Mesodermal cell (in vitro differentiated cells): ENCODE measurements at regions not wholly inside any gene's neighbourhood (a gene's known extent, or its start where the extent isn't known, plus 50 kb on each side); places are given as distances from the start of the nearest gene placed in this dataset.
"Not testable (repeated sequence)": the region's sequence is repeated elsewhere in the genome, so short reads cannot be mapped to it uniquely, and the experiment has no call there.

Experiments
- H3K27ac ChIP-seq: 2 replicates; pipeline ENCODE4 v1.7.0; 2013; ENCODE audit warnings: mild to moderate bottlenecking, low read depth, low read length, moderate library complexity; ENCODE audit not compliant: severe bottlenecking
- H3K36me3 ChIP-seq: 2 replicates; pipeline ENCODE4 v1.7.1; 2013; ENCODE audit warnings: mild to moderate bottlenecking, low read length, moderate library complexity; ENCODE audit not compliant: control insufficient read depth, insufficient read depth
- H3K4me1 ChIP-seq: one replicate; pipeline ENCODE4 v1.7.1; 2013; ENCODE audit warnings: mild to moderate bottlenecking, low read length; ENCODE audit not compliant: insufficient read depth, control insufficient read depth, poor library complexity, severe bottlenecking
- H3K4me3 ChIP-seq: 2 replicates; pipeline ENCODE4 v1.7.0; 2013; ENCODE audit warnings: low read length, control low read depth, mild to moderate bottlenecking; ENCODE audit not compliant: insufficient read depth, poor library complexity, severe bottlenecking; ENCODE audit errors: extremely low read depth
- H3K9me3 ChIP-seq: 2 replicates; pipeline ENCODE4 v1.7.1; 2013; ENCODE audit warnings: mild to moderate bottlenecking, low read length, moderate library complexity; ENCODE audit not compliant: control insufficient read depth
- WGBS, 2 experiments: methylation state at CpG; one replicate each; pipeline ENCODE4 v1.1.5; 2013; ENCODE audit warnings: missing lambda C conversion rate in 2 of 2; ENCODE audit not compliant: insufficient coverage in 2 of 2; 5-methylcytosine and 5-hydroxymethylcytosine counted together

GRCh38 chr4:134490863-134491262 lies 289.3 kb upstream of the PABPC4L start:
- no CpG with 5 or more reads among the region's 1 CpG for WGBS, 2 experiments
- Histone ChIP-seq H3K36me3 (no peaks in the 10 kb centered on the region), H3K4me3 (no peak overlapping the region), H3K4me1 (no peaks in the 10 kb centered on the region), H3K27ac (no peak overlapping the region), H3K9me3 (no peaks in the 10 kb centered on the region)

DNA sequence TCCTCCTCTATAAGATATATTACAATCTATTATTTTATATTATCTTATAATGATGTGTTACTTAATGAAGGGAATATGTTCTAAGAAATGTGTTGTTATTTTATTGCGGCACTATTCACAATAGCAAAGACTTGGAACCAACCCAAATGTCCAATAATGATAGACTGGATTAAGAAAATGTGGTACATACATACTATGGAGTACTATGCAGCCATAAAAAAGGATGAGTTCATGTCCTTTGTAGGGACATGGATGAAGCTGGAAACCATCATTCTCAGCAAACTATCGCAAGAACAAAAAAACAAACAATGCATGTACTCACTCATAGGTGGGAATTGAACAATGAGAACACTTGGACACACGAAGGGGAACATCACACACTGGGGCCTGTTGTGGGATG lies 281.9 kb upstream of the PABPC4L start:
- no CpG with 5 or more reads among the region's 3 CpGs for WGBS, 2 experiments
- H3K4me3 ChIP-seq, H3K36me3 ChIP-seq, H3K4me1 ChIP-seq, H3K27ac ChIP-seq, H3K9me3 ChIP-seq: not testable (repeated sequence)

GRCh38 chr4:134471569-134471968 lies 270.0 kb upstream of the PABPC4L start:
- Histone ChIP-seq H3K27ac (no peak overlapping the region), H3K36me3 (no peaks in the 10 kb centered on the region), H3K4me1 (no peaks in the 10 kb centered on the region), H3K9me3 (no peaks in the 10 kb centered on the region), H3K4me3 (no peak overlapping the region)
- WGBS, 2 experiments, result no CpG with 5 or more reads among the region's 1 CpG

DNA sequence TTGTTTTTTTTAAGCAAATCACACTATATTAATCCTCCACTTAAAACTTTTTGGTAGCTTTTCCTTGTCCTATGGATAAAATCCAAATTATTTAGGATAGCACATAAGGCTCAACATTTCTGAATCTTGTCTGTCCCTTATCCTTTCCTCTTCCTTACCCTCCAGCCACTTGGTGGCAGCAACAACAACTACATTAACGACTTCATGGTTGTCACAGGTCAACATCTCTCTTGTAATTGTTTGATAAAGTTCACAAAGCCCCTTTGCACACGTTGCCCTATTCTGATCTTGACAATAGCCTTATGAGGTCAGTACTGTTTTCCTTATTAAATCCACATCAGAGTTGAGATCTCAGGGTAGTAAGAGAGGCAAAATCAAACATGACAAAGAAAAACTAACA lies 269.0 kb upstream of the PABPC4L start:
- no peaks in the 10 kb centered on the region for H3K4me1 ChIP-seq
- H3K36me3 ChIP-seq, result no peaks in the 10 kb centered on the region
- H3K4me3 ChIP-seq, result no peak overlapping the region
- WGBS, 2 experiments, result no CpG with 5 or more reads among the region's 2 CpGs
- H3K27ac ChIP-seq, result no peak overlapping the region
- no peaks in the 10 kb centered on the region for H3K9me3 ChIP-seq

- Histone ChIP-seq H3K4me3 (no peak overlapping the region), H3K36me3 (no peaks in the 10 kb centered on the region), H3K4me1 (no peaks in the 10 kb centered on the region)
Measured at GRCh38 chr4:134465417-134465816, 263.8 kb upstream of the PABPC4L start.

GRCh38 chr4:134463771-134464170 lies 262.2 kb upstream of the PABPC4L start:
- Histone ChIP-seq H3K4me1 (no peaks in the 10 kb centered on the region), H3K27ac (no peak overlapping the region), H3K4me3 (no peak overlapping the region), H3K36me3 (no peaks in the 10 kb centered on the region), H3K9me3 (no peaks in the 10 kb centered on the region)
- 95 to 96% methylated on average over 2 to 3 of the region's 5 CpGs for WGBS, 2 experiments

More at GRCh38 chr4:134465417-134465816, 263.8 kb upstream of the PABPC4L start:
- H3K27ac ChIP-seq, result no peak overlapping the region
- no peaks in the 10 kb centered on the region for H3K9me3 ChIP-seq

GRCh38 chr4:134426821-134427220 lies 225.2 kb upstream of the PABPC4L start:
- Histone ChIP-seq H3K9me3 (no peaks in the 10 kb centered on the region), H3K36me3 (no peaks in the 10 kb centered on the region), H3K27ac (no peak overlapping the region), H3K4me1 (no peaks in the 10 kb centered on the region), H3K4me3 (no peak overlapping the region)
- no CpG with 5 or more reads among the region's 1 CpG for WGBS, 2 experiments

DNA sequence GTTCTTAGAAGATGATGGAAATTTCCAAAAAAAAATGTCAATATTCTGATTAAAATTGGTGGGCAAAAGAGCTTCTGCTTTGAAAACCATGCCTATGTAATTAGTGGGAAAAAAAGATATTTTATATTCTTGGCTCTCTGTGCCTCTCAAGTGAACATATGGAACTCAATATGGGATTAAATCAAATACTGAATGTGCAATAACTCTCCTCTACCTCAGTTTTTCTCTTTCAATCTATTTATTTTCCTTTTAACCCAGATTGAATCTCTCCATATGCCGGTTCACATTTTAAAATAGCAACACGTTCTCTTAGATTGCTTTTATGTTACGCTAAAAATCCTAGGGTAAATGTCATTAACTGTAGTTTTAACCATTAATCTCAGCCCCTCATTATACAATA lies 224.2 kb upstream of the PABPC4L start:
- Histone ChIP-seq H3K27ac (no peak overlapping the region), H3K4me1 (no peaks in the 10 kb centered on the region), H3K4me3 (no peak overlapping the region), H3K9me3 (no peaks in the 10 kb centered on the region), H3K36me3 (no peaks in the 10 kb centered on the region)
- 0% methylated on average over 1 of the region's 3 CpGs; no CpG with 5 or more reads in 1 of the 2 experiments for WGBS, 2 experiments

DNA sequence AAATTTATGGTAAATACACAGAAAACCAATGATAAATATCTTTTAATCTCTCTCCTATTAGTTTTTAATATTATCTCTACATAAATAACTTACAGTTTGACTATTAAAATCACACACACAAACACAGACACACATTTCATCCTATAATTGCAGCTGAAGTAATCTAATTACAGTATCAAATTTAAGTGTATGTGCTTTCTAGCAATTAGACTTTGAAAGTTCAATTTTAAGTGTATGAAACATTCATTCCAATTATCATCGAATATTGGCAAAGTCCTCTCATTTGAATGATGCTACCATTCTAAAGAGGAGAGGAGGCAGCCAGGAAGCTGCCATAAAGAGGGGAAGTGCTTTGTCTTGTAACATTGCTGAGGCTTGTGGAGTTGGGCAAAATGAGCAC lies 221.2 kb upstream of the PABPC4L start:
- no peak overlapping the region for H3K27ac ChIP-seq
- no peaks in the 10 kb centered on the region for H3K9me3 ChIP-seq
- no peaks in the 10 kb centered on the region for H3K4me1 ChIP-seq
- H3K4me3 ChIP-seq, result no peak overlapping the region
- H3K36me3 ChIP-seq, result no peaks in the 10 kb centered on the region
- no CpG with 5 or more reads among the region's 1 CpG for WGBS, 2 experiments

DNA sequence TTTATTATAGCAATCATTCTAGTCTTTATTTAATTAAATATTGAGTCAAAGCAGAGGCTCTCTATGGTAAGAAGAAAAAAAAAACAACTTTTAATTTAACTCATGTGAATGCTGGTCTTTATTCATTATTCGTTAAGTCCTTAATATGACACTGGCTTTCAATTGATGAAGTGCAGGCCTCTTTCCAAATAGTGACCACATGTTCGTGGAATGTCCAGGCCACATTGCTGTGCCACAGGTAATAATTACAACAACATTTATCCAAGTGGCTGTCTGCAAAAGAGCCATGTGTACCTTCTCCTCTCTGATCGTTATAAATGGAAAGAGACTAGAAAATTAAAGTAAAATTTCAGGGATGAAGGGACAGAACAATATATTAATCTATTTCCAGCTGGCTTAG lies 220.1 kb upstream of the PABPC4L start:
- Histone ChIP-seq H3K4me1 (no peaks in the 10 kb centered on the region), H3K36me3 (no peaks in the 10 kb centered on the region), H3K27ac (no peak overlapping the region), H3K9me3 (no peaks in the 10 kb centered on the region), H3K4me3 (no peak overlapping the region)
- WGBS, 2 experiments, result 94% methylated on average over 2 of the region's 3 CpGs; no CpG with 5 or more reads in 1 of the 2 experiments

GRCh38 chr4:134408897-134409296 lies 207.3 kb upstream of the PABPC4L start:
- Histone ChIP-seq H3K4me1 (no peaks in the 10 kb centered on the region), H3K9me3 (no peaks in the 10 kb centered on the region), H3K36me3 (no peaks in the 10 kb centered on the region), H3K27ac (no peak overlapping the region), H3K4me3 (no peak overlapping the region)
- WGBS, 2 experiments, result 92 to 94% methylated on average over 1 to 2 of the region's 2 CpGs

DNA sequence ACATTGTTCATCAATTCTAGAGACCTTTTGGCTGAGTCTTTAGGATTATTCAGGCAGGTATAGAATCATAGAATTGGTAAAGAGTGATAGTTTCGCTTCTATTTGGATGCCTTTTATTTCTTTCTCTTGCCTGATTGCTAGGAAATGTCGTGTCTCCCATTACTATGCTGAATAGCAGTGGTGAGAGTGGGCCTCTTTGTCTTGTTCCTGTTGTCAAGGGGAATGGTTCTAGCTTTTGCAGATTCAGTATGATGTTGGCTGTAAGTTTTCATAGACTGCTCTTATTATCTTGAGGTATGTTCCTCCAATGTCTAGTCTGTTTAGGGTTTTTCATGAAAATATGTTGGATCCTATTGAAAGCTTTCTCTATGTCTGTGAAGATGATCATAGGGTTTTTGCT lies 200.2 kb upstream of the PABPC4L start:
- H3K27ac ChIP-seq, result no peak overlapping the region
- H3K36me3 ChIP-seq, result no peaks in the 10 kb centered on the region
- no peaks in the 10 kb centered on the region for H3K4me1 ChIP-seq
- 69% methylated on average over 2 of the region's 2 CpGs; no CpG with 5 or more reads in 1 of the 2 experiments for WGBS, 2 experiments
- H3K9me3 ChIP-seq, result peaks cover 5% of the 10 kb centered on the region
- H3K4me3 ChIP-seq, result no peak overlapping the region
